Panc1 (cell line): ENCODE measurements at regions not wholly inside any gene's neighbourhood (a gene's known extent, or its start where the extent isn't known, plus 50 kb on each side); places are given as distances from the start of the nearest gene placed in this dataset.

Experiments
- ATAC-seq: fragments of 200-7000 bp; cut with Tn5 transposase; 2 replicates; pipeline ENCODE4 v1.9.1; 2020; ENCODE audit warnings: mild to moderate bottlenecking, moderate library complexity
- BruUV-seq: library from RNA; stranded (reverse); fragments of 400-500 nt; replicated peaks from 2 replicates; lab custom pipeline; 2021; lab: Mats Ljungman, UMichigan
- CTCF ChIA-PET: fragments of 300-600 bp; sonication (Branson Sonifier 250); formaldehyde crosslinking; loops from one replicate; lab custom pipeline; 2022; ENCODE audit warnings: antibody characterized with exemption; lab: Charles Lee
- POLR2A ChIA-PET: fragments of 300-600 bp; sonication (Branson Sonifier 250); formaldehyde crosslinking; loops from one replicate; lab custom pipeline; 2022; ENCODE audit warnings: antibody characterized with exemption; lab: Charles Lee
- DNase-seq: peaks from one replicate; pipeline ENCODE4 v3.0.0-alpha.2; 2010; ENCODE audit warnings: low read depth, low spot score
- H3K27ac ChIP-seq: 2 replicates; pipeline ENCODE4 v1.5.1; 2011; ENCODE audit warnings: mild to moderate bottlenecking, low read length, inconsistent platforms
- H3K27me3 ChIP-seq: fragments of 200-500 bp; sonication (Bioruptor generic); 2 replicates; pipeline ENCODE4 v1.6.0; 2014; ENCODE audit warnings: low read length, inconsistent platforms; ENCODE audit not compliant: control insufficient read depth, insufficient read depth
- H3K36me3 ChIP-seq: fragments of 200-500 bp; sonication (Bioruptor generic); 2 replicates; pipeline ENCODE4 v1.5.1; 2014; ENCODE audit warnings: inconsistent platforms, mild to moderate bottlenecking, low read length, moderate library complexity; ENCODE audit not compliant: control insufficient read depth, insufficient read depth
- H3K4me1 ChIP-seq: 2 replicates; pipeline ENCODE4 v1.5.1; 2011; ENCODE audit warnings: inconsistent platforms, mild to moderate bottlenecking, low read length, moderate library complexity; ENCODE audit not compliant: control insufficient read depth, insufficient read depth
- H3K4me3 ChIP-seq, 2 experiments: 2 replicates each; pipeline ENCODE4 v1.5.1; 2011 to 2012; ENCODE audit warnings: low read depth in 2 of 2, low read length in 2 of 2, mild to moderate bottlenecking in 2 of 2, inconsistent platforms in 1 of 2, moderate library complexity in 1 of 2
- H3K9me3 ChIP-seq: fragments of 200-500 bp; sonication (Bioruptor generic); 2 replicates; pipeline ENCODE4 v1.5.1; 2014; ENCODE audit warnings: low read depth, mild to moderate bottlenecking, inconsistent platforms, low read length, moderate library complexity; ENCODE audit not compliant: control insufficient read depth, insufficient read depth
- CTCF ChIP-seq: fragments of 450-650 bp; IDR thresholded peaks from 2 replicates; pipeline ENCODE4 v1.5.1; 2017; ENCODE audit warnings: mild to moderate bottlenecking
- POLR2AphosphoS5 ChIP-seq: IDR thresholded peaks from 2 replicates; pipeline ENCODE4 v1.6.1; 2012; ENCODE audit warnings: mild to moderate bottlenecking, low read depth, low read length, moderate library complexity
- REST ChIP-seq, 2 experiments: IDR thresholded peaks; 2 replicates each; pipeline ENCODE4 v1.6.1; 2011 to 2012; ENCODE audit warnings: low read depth in 2 of 2, control low read depth in 1 of 2, low read length in 1 of 2, mild to moderate bottlenecking in 1 of 2, moderate library complexity in 1 of 2; ENCODE audit not compliant: insufficient read depth in 1 of 2
- SIN3A ChIP-seq: IDR thresholded peaks from 2 replicates; pipeline ENCODE4 v1.6.1; 2012; ENCODE audit warnings: low read depth, mild to moderate bottlenecking, low read length, moderate library complexity, borderline replicate concordance; ENCODE audit not compliant: insufficient read depth
- TCF7L2 ChIP-seq: IDR thresholded peaks from 2 replicates; pipeline ENCODE4 v1.6.1; 2011; ENCODE audit warnings: mild to moderate bottlenecking, low read depth, low read length, inconsistent platforms
- in situ Hi-C: cut with HindIII; loops from 2 replicates; pipeline ENCODE4 v1.10.0; 2016; ENCODE audit warnings: low sequenced_read_pairs, low pct_unique_long_range_greater_than_20kb
- intact Hi-C: fragments of 100-400 bp; cut with micrococcal nuclease; formaldehyde crosslinking; loops from one replicate; pipeline ENCODE4 v1.10.0; 2022; ENCODE audit not compliant: unreplicated experiment

GRCh38 chr11:70883973-70884623, 368.3 kb downstream of the SHANK2 start:
- intact Hi-C loops: no loop called here
- H3K36me3 ChIP-seq: no peaks in the 10 kb centered on the region
- ATAC-seq (no peak), DNase-seq (no peak)
- no TSS peak for BruUV-seq
- H3K9me3 ChIP-seq: no peaks in the 10 kb centered on the region
- POLR2A ChIA-PET: no interaction called here
- in situ Hi-C loops: no loop called here
- no peaks in the 10 kb centered on the region for H3K4me1 ChIP-seq
- CTCF ChIA-PET: no interaction called here
- TF ChIP-seq CTCF: no peak
- no peak for TF ChIP-seq SIN3A
- TF ChIP-seq TCF7L2: no peak
- TF ChIP-seq POLR2AphosphoS5: no peak
- no peak for TF ChIP-seq REST (IDR thresholded peaks at IDR 0.05; ENCODE audit: insufficient read depth in 1 of 2, low read depth in 2 of 2, low read length in 1 of 2)
- no peak overlapping the region for H3K27ac ChIP-seq
- H3K4me3 ChIP-seq: no peak overlapping the region
- H3K27me3 ChIP-seq: no peaks in the 10 kb centered on the region; the same call in 1 of the 2 replicates

- no TSS peak for BruUV-seq
- ChIA-PET POLR2A (no interaction called here), CTCF (no interaction called here)
- Histone ChIP-seq H3K36me3 (no peaks in the 10 kb centered on the region), H3K27me3 (no peaks in the 10 kb centered on the region; the same call in 1 of the 2 replicates), H3K9me3 (no peaks in the 10 kb centered on the region), H3K27ac (no peak overlapping the region), H3K4me3 (no peak overlapping the region), H3K4me1 (no peaks in the 10 kb centered on the region)
- in situ Hi-C loops (no loop called here), intact Hi-C loops (no loop called here)
- DNase-seq (no peak), ATAC-seq (no peak)
- TF ChIP-seq TCF7L2 (no peak), REST (IDR thresholded peaks at IDR 0.05; ENCODE audit: insufficient read depth in 1 of 2, low read depth in 2 of 2, low read length in 1 of 2) (no peak), POLR2AphosphoS5 (no peak), SIN3A (no peak), CTCF (no peak)
Observed at GRCh38 chr11:70885281-70886231, 366.8 kb downstream of the SHANK2 start.
